ENCODE measurements at regions not wholly inside any gene's neighbourhood (a gene's known extent, or its start where the extent isn't known, plus 50 kb on each side); places are given as distances from the start of the nearest gene placed in this dataset.

DNA sequence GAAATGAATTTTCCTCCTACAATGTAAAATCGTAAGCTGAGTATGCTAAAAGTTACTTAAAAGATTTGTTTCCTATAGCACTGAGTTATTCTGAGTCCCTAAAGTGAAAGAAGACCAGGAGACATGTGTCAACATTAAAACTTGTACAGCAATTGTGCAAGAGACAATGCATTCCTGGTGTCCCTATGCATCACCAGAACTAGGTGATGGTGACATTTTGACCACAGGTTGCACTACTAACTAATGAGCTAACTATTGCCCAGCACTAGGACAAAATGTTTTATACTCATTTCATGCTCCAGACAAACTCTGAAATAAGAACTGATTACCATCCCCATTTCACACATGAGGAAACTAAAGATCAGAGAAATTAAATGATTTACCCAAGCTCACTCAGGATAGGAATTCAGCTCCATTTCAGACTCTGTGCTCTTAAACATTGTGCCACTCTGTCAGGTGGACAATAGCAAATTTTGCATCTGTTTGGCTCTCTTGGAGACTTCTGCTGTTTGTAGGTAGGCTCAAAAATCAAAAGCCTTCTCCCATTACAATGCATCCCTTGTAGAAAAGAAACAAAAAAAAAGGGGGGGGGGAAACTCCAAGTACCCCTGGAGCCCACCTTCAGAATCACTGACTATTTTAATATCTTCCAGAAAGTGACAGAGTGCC is 269.2 kb downstream of the ACTL7B start:
- no peak overlapping the region for H3K27ac ChIP-seq (ENCODE audit: low read depth in 1 of 2, low read length in 2 of 2)
- no peak for TF ChIP-seq TAF1 (conservative IDR thresholded peaks at IDR 0.05)
- no peak for TF ChIP-seq HNF4A (conservative IDR thresholded peaks at IDR 0.05)
- no peak for TF ChIP-seq NR2F2 (IDR thresholded peaks at IDR 0.05)
- no peak for TF ChIP-seq YY1 (IDR thresholded peaks at IDR 0.05)
- no peak for TF ChIP-seq RAD21 (IDR thresholded peaks at IDR 0.05)
- no peak for TF ChIP-seq REST (IDR thresholded peaks at IDR 0.05)
- no peak for TF ChIP-seq ATF3 (IDR thresholded peaks at IDR 0.05)
- no peak for TF ChIP-seq EGR1 (IDR thresholded peaks at IDR 0.05; ENCODE audit: low read depth in 2 of 2)
- no peak for TF ChIP-seq RXRA (IDR thresholded peaks at IDR 0.05)
- TF ChIP-seq, protein P1, sequence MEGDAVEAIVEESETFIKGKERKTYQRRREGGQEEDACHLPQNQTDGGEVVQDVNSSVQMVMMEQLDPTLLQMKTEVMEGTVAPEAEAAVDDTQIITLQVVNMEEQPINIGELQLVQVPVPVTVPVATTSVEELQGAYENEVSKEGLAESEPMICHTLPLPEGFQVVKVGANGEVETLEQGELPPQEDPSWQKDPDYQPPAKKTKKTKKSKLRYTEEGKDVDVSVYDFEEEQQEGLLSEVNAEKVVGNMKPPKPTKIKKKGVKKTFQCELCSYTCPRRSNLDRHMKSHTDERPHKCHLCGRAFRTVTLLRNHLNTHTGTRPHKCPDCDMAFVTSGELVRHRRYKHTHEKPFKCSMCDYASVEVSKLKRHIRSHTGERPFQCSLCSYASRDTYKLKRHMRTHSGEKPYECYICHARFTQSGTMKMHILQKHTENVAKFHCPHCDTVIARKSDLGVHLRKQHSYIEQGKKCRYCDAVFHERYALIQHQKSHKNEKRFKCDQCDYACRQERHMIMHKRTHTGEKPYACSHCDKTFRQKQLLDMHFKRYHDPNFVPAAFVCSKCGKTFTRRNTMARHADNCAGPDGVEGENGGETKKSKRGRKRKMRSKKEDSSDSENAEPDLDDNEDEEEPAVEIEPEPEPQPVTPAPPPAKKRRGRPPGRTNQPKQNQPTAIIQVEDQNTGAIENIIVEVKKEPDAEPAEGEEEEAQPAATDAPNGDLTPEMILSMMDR (IDR thresholded peaks at IDR 0.05; ENCODE audit: low read depth, low read length, missing input control), result no peak
- no peak for TF ChIP-seq FOXA1 (IDR thresholded peaks at IDR 0.05)
- TF ChIP-seq GABPA (IDR thresholded peaks at IDR 0.05 in 1 of 2, conservative IDR thresholded peaks at IDR 0.05 in 1 of 2), result no peak
- no peak for TF ChIP-seq MAX (IDR thresholded peaks at IDR 0.05)
- TF ChIP-seq ZBTB33 (IDR thresholded peaks at IDR 0.05), result no peak
- TF ChIP-seq JUND (IDR thresholded peaks at IDR 0.05), result no peak
- no peak for TF ChIP-seq FOXA2 (IDR thresholded peaks at IDR 0.05)
- peaks cover 0 to 3% (median 1%) of the 10 kb centered on the region in 4 donors for H3K27me3 ChIP-seq (ENCODE audit: control insufficient read depth in 4 of 4, insufficient read depth in 4 of 4, low read length in 3 of 4)
- H3K4me1 ChIP-seq (ENCODE audit: control insufficient read depth in 4 of 4, insufficient read depth in 4 of 4, low read length in 3 of 4), result no peaks in the 10 kb centered on the region
- no peak overlapping the region for H3K4me3 ChIP-seq (ENCODE audit: low read depth in 1 of 3, low read length in 3 of 3)
- DNase-seq (ENCODE audit: low spot score), result no peak
- no peaks in the 10 kb centered on the region for H3K9me3 ChIP-seq (ENCODE audit: control insufficient read depth in 4 of 4, low read length in 3 of 4)
- H3K36me3 ChIP-seq (ENCODE audit: control insufficient read depth in 4 of 4, insufficient read depth in 3 of 4, low read depth in 1 of 4, low read length in 3 of 4), result no peaks in the 10 kb centered on the region
- H3K9ac ChIP-seq (ENCODE audit: low read depth in 1 of 2, low read length in 2 of 2), result no peak overlapping the region
- 72% methylated on average over 1 of the region's 1 CpG for WGBS
